HG02981 (cell line): ENCODE measurements at regions not wholly inside any gene's neighbourhood (a gene's known extent, or its start where the extent isn't known, plus 50 kb on each side); places are given as distances from the start of the nearest gene placed in this dataset.
"Not testable (repeated sequence)": the region's sequence is repeated elsewhere in the genome, so short reads cannot be mapped to it uniquely, and the experiment has no call there.

ENCODE experiments used
- ATAC-seq: cut with Tn5 transposase; IDR thresholded peaks from one replicate; pipeline ENCODE4 v1.9.1; 2021; ENCODE audit warnings: mild to moderate bottlenecking, moderate library complexity; ENCODE audit not compliant: unreplicated experiment

DNA sequence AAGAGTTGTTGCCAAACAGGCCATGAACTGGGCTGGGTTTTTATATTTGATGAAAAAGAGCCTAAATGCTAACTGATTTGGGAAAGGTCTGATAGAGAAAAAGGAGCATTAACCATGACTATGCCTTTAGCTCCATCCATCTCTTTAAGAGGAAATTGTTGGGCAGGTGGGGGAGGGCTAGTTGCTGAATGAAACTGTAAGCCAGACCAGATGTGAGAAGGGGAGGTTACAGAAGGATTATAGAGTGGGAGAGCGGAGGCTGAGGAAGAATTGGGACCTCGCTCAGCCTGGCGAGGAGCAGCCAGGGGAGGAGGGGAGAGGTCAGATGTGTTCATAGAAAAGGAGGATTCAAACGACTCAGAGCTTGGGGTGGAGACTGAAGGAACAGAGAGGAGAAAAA, 74.9 kb upstream of the OTUD4 start:
- ATAC-seq = not testable (repeated sequence)

DNA sequence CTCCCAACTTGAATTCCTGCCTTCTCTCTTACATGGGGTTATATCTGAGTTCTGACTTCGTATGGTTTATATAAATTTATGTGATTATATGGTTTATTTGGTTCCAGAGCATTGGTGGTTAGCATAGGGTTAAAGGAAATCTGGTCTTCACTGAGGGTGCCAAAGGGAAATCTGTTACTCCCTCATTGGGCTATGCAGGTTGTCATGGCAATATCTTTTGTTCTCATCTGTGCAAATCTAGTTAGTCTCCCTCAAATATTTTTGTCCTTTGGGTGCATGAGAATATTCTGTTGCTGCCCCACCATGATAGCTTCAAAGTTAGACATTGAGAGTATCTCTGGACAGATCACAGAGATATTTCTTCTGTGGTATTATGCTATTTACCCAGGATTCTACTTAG, 71.8 kb upstream of the OTUD4 start:
- no peak for ATAC-seq

DNA sequence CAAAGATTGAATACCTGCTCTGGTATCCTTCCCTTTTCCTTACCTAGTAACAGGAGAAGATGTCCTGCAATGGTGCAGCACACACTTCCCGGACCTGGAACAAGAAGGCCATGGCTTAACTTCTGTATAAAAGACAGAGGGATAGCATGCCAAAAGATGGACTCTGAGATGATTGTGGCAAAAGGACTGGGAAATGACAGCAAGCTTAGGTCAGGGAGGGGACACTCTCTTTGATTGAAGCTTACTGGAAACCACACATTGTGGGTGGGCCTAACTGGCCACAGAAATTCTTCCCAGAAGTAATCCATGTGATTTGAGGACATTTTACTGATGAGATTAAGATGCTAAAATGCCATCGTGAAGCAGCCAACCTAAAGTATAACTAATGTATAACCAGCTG, 71.0 kb upstream of the OTUD4 start:
- no peak for ATAC-seq

GRCh38 chr4:145248971-145249370, 68.6 kb upstream of the OTUD4 start:
- ATAC-seq = no peak

DNA sequence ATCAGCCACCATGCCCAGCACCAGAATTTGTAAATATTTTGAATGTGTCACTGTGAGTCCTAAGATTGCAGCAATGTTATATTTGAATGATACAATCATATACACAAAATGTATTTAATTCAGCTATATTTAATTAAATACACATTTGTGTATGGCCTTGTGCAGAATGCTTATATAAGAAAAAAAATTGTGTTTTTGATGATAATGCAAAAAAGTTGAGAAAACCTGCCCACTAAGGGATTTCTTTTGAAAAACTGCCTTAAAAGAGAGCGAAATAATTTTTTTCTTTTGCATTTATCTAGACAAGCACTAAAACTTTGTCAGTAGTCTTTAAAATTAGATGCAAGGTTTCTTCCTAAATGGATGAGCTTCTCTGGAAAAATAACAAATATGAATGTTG, 68.1 kb upstream of the OTUD4 start:
- no peak for ATAC-seq

DNA sequence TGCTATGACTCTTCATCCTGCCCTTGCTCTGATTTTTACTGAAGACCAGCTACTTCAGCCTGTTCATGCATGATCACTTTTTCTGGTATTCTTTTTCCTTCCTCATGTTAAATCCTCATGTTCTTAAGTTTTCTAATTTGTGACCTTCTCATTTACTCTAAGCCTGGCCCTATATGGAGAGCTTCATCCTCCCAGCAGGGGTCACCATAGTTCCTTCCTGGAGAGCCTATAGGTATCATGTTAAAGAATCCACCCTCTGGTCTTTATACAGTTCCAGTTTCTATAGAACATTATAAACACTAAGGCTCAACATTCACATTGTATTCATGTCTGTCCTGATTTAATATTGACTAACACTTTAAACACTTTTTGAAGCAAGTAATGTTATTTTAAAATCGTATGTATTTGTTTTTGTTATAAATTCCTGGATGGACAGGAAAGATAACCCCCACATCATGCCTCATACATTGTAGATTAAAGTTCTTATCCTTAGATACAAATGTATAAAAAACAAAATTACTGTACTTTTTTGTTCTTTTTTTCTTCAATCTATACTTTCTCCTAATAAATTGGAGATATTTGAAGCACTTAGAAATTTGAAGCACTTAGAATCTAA, 53.8 kb upstream of the OTUD4 start:
- peak; percentile 99 for ATAC-seq

DNA sequence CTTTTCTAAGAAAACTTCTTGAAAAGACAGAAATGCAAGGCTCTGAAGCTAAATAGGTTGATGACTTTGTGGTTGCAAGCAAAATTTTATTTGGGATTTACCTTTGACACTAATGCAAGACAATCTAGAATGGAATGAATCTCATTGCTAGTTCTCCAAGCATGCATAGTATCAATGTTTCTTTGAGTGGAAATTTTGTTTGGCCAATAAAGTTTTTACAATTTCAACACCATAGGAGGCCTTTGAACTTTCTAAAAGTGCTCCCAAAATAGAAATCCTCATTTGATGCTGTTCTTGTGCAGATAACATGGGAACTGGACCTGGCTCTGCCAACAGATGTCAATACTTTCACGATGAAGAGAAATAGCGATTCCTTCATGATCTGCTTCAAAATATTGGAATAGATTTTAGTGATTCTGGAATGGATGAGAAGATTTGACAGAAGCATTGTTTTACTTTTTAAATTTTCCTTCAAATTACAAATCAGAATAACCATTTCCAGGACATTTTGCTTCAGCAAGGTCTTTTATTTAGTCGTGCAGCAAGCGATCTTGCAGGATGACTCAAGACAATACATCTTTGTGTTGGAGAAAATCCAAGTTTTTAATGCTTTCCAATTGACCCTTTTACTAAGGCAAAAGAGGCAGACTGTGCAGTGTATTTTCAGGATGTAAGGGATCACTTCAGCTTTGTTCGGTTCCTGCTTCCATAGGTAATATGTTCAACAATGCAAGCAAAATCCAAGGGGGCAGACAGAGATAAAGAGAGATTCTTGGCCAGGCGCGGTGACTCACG, 51.7 kb upstream of the OTUD4 start:
- no peak for ATAC-seq

DNA sequence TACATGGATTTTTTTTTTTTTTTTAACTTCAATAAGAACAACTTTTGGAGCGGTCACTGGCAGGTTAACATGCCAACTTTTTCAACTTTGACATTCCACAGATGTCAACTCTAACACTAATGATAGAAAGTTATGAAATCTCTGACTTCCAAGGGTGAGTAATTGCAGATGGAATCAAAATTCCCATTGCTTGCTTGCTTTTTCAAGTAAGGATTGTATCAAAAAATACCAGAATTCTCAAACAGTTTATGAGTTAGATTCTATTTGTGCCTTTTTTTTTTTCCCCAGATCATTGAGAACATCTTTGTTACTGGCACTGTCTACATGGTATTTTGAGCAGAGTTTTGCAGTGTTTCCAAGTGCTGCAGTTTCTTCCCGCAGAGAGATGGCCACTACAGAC, 50.3 kb upstream of the OTUD4 start:
- ATAC-seq = no peak
